ENCODE measurements at regions not wholly inside any gene's neighbourhood (a gene's known extent, or its start where the extent isn't known, plus 50 kb on each side); places are given as distances from the start of the nearest gene placed in this dataset.

DNA sequence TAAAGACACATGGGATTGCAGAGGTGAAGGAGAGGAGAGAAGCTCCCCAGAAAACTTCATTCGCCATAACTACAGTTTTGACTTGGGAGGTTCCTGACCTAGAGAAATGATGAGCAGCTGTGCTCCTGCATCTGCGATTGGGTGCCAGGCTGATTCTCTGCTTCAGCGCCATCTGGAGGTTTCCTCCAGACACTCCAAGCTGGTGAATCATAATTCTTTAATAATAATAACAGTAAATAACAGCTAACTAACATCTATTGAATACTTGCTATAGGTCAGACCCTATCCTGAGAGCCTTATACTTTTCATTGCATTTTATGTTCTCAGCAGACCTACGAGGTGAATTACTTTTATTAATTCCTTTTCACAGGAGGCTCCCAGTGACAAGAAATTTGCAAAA, 575.8 kb downstream of the TOX3 start:
- Histone ChIP-seq H3K27ac (ENCODE audit: low read depth, low read length) (no peak overlapping the region), H2AFZ (ENCODE audit: low read length) (no peak overlapping the region), H4K20me1 (ENCODE audit: insufficient read depth, low read length) (no peaks in the 10 kb centered on the region), H3K36me3 (ENCODE audit: insufficient read depth, low read length) (no peaks in the 10 kb centered on the region), H3K4me3 (ENCODE audit: insufficient read depth, low read length) (no peak overlapping the region), H3K27me3 (ENCODE audit: insufficient read depth, low read length) (no peaks in the 10 kb centered on the region), H3K79me2 (ENCODE audit: insufficient read depth, low read length) (no peaks in the 10 kb centered on the region), H3K9me3 (ENCODE audit: low read depth, low read length) (no peaks in the 10 kb centered on the region), H3K4me1 (ENCODE audit: insufficient read depth, low read length) (no peaks in the 10 kb centered on the region), H3K4me2 (ENCODE audit: insufficient read depth, low read length) (no peak overlapping the region)
- DNase-seq (ENCODE audit: insufficient read length, low spot score, missing footprints) = no peak
- TF ChIP-seq, protein P1, sequence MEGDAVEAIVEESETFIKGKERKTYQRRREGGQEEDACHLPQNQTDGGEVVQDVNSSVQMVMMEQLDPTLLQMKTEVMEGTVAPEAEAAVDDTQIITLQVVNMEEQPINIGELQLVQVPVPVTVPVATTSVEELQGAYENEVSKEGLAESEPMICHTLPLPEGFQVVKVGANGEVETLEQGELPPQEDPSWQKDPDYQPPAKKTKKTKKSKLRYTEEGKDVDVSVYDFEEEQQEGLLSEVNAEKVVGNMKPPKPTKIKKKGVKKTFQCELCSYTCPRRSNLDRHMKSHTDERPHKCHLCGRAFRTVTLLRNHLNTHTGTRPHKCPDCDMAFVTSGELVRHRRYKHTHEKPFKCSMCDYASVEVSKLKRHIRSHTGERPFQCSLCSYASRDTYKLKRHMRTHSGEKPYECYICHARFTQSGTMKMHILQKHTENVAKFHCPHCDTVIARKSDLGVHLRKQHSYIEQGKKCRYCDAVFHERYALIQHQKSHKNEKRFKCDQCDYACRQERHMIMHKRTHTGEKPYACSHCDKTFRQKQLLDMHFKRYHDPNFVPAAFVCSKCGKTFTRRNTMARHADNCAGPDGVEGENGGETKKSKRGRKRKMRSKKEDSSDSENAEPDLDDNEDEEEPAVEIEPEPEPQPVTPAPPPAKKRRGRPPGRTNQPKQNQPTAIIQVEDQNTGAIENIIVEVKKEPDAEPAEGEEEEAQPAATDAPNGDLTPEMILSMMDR (IDR thresholded peaks at IDR 0.05; ENCODE audit: extremely low read depth, low read depth, low read length) = no peak

DNA sequence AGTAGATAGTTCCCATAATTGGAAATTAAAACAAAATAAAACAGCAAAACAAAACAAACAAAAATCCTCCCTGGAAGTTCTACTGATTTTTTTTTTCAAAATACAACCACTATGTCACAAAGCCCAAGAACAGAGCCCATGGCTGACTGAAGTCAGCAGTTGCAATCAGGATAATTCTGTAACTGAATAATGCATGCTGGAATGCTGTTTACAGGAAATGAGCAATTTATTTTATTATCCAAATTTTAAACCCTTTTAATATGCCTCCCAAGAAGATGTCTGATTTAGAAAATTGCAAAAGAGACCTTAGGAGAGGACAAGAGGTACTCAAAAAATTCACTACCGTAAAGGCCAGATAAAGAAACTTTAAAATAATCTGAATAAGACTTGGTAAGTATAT, 578.2 kb downstream of the TOX3 start:
- no peak overlapping the region for H3K27ac ChIP-seq (ENCODE audit: low read depth, low read length)
- no peaks in the 10 kb centered on the region for H3K4me1 ChIP-seq (ENCODE audit: insufficient read depth, low read length)
- no peaks in the 10 kb centered on the region for H3K36me3 ChIP-seq (ENCODE audit: insufficient read depth, low read length)
- DNase-seq (ENCODE audit: insufficient read length, low spot score, missing footprints) = no peak
- H3K4me2 ChIP-seq (ENCODE audit: insufficient read depth, low read length) = no peak overlapping the region
- TF ChIP-seq, protein P1 (IDR thresholded peaks at IDR 0.05; ENCODE audit: extremely low read depth, low read depth, low read length) = no peak
- H2AFZ ChIP-seq (ENCODE audit: low read length) = no peak overlapping the region
- H4K20me1 ChIP-seq (ENCODE audit: insufficient read depth, low read length) = no peaks in the 10 kb centered on the region
- no peaks in the 10 kb centered on the region for H3K79me2 ChIP-seq (ENCODE audit: insufficient read depth, low read length)
- H3K9me3 ChIP-seq (ENCODE audit: low read depth, low read length) = no peaks in the 10 kb centered on the region
- no peak overlapping the region for H3K4me3 ChIP-seq (ENCODE audit: insufficient read depth, low read length)
- no peaks in the 10 kb centered on the region for H3K27me3 ChIP-seq (ENCODE audit: insufficient read depth, low read length)

DNA sequence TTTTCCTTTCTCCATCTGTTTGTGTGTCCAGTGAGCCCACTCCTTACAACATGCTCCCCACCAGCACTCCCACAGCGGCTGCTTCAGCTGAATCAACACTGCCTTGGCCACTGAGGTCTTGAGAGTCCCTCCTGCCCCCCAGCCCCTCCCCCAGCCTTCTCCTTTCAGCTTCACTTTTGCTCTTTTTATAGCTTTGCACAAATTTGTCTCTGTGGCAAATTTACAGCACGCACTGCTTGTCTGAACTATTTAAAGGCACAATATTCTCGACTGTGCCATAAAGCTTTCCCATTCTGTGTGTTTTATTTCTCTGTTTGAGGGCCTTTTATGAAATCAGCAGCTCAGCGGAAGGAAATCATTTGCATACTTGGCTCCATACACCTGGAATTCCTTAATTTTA, 579.3 kb downstream of the TOX3 start:
- H3K9me3 ChIP-seq (ENCODE audit: low read depth, low read length) = no peaks in the 10 kb centered on the region
- no peak overlapping the region for H3K4me3 ChIP-seq (ENCODE audit: insufficient read depth, low read length)
- no peak overlapping the region for H3K4me2 ChIP-seq (ENCODE audit: insufficient read depth, low read length)
- no peak overlapping the region for H3K27ac ChIP-seq (ENCODE audit: low read depth, low read length)
- TF ChIP-seq, protein P1 (IDR thresholded peaks at IDR 0.05; ENCODE audit: extremely low read depth, low read depth, low read length) = no peak
- H3K4me1 ChIP-seq (ENCODE audit: insufficient read depth, low read length) = no peaks in the 10 kb centered on the region
- no peaks in the 10 kb centered on the region for H3K27me3 ChIP-seq (ENCODE audit: insufficient read depth, low read length)
- no peaks in the 10 kb centered on the region for H3K36me3 ChIP-seq (ENCODE audit: insufficient read depth, low read length)
- no peaks in the 10 kb centered on the region for H4K20me1 ChIP-seq (ENCODE audit: insufficient read depth, low read length)
- H2AFZ ChIP-seq (ENCODE audit: low read length) = no peak overlapping the region
- H3K79me2 ChIP-seq (ENCODE audit: insufficient read depth, low read length) = no peaks in the 10 kb centered on the region
- DNase-seq (ENCODE audit: insufficient read length, low spot score, missing footprints) = no peak

DNA sequence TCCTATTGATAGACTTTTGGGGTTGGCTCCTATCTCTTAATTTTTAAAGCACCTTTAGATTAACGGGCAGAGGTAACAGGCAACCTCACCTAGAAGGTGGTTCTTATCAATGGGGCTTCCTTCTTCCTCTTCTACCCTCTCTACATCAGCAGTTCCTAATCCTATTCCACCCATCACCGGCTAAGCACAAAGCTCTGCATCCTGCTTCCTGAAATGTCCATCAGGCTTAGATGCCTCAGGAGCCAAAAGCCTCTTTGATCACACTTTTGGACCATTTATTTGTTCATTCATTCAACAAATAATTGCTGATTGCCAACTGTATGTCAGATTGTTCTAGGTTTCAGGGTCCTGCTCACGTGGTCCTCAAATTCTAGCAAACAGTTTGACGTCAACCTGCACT, 586.0 kb downstream of the TOX3 start:
- H3K36me3 ChIP-seq (ENCODE audit: insufficient read depth, low read length) = no peaks in the 10 kb centered on the region
- TF ChIP-seq, protein P1 (IDR thresholded peaks at IDR 0.05; ENCODE audit: extremely low read depth, low read depth, low read length) = no peak
- H3K9me3 ChIP-seq (ENCODE audit: low read depth, low read length) = no peaks in the 10 kb centered on the region
- no peak overlapping the region for H3K4me3 ChIP-seq (ENCODE audit: insufficient read depth, low read length)
- no peaks in the 10 kb centered on the region for H3K27me3 ChIP-seq (ENCODE audit: insufficient read depth, low read length)
- no peaks in the 10 kb centered on the region for H3K4me1 ChIP-seq (ENCODE audit: insufficient read depth, low read length)
- no peak overlapping the region for H3K4me2 ChIP-seq (ENCODE audit: insufficient read depth, low read length)
- DNase-seq (ENCODE audit: insufficient read length, low spot score, missing footprints) = no peak
- H4K20me1 ChIP-seq (ENCODE audit: insufficient read depth, low read length) = no peaks in the 10 kb centered on the region
- no peaks in the 10 kb centered on the region for H3K79me2 ChIP-seq (ENCODE audit: insufficient read depth, low read length)
- no peak overlapping the region for H2AFZ ChIP-seq (ENCODE audit: low read length)
- no peak overlapping the region for H3K27ac ChIP-seq (ENCODE audit: low read depth, low read length)
